Uterus (tissue), 2 donors: ENCODE measurements at regions not wholly inside any gene's neighbourhood (a gene's known extent, or its start where the extent isn't known, plus 50 kb on each side); places are given as distances from the start of the nearest gene placed in this dataset.

Source experiments
- POLR2A ChIP-seq, 2 donors: fragments of 450-650 bp; IDR thresholded peaks; one replicate each; pipeline ENCODE4 v1.6.1; 2016; ENCODE audit warnings: antibody characterized with exemption in 2 of 2, mild to moderate bottlenecking in 1 of 2, moderate library complexity in 1 of 2
- TF ChIP-seq, protein P1 (sequence below), 4 experiments: fragments of 200-600 bp in 2 of 4; fragments of 450-650 bp in 2 of 4; sonication (generic) in 2 of 4; IDR thresholded peaks; one replicate each; pipeline ENCODE4 v1.5.1; 2016 to 2019; ENCODE audit warnings: antibody characterized with exemption in 4 of 4, mild to moderate bottlenecking in 2 of 4, moderate library complexity in 1 of 4

DNA sequence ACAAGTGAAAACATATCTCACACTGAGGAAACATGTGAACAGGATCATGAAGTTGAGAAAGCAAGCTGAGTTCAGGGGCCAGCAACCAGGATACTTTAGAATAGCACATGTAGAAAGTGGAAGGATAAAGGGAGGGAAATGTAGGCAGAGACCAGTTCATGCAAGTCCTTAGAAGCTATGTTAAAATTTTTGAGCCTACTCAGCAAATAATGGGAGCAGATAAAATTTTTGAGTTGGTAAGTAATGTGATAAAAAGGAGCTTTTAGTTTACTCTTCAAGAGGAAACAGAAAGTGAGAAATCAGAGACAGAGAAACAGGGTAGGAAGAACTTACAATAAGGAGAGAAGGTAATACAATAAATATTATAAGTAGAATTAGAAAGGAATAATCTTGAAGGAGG lies 105.6 kb upstream of the ZBTB20 start:
- TF ChIP-seq, protein P1, sequence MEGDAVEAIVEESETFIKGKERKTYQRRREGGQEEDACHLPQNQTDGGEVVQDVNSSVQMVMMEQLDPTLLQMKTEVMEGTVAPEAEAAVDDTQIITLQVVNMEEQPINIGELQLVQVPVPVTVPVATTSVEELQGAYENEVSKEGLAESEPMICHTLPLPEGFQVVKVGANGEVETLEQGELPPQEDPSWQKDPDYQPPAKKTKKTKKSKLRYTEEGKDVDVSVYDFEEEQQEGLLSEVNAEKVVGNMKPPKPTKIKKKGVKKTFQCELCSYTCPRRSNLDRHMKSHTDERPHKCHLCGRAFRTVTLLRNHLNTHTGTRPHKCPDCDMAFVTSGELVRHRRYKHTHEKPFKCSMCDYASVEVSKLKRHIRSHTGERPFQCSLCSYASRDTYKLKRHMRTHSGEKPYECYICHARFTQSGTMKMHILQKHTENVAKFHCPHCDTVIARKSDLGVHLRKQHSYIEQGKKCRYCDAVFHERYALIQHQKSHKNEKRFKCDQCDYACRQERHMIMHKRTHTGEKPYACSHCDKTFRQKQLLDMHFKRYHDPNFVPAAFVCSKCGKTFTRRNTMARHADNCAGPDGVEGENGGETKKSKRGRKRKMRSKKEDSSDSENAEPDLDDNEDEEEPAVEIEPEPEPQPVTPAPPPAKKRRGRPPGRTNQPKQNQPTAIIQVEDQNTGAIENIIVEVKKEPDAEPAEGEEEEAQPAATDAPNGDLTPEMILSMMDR (IDR thresholded peaks at IDR 0.05), result no peak
- no peak for TF ChIP-seq POLR2A (IDR thresholded peaks at IDR 0.05)
